ENCODE measurements at regions not wholly inside any gene's neighbourhood (a gene's known extent, or its start where the extent isn't known, plus 50 kb on each side); places are given as distances from the start of the nearest gene placed in this dataset.

DNA sequence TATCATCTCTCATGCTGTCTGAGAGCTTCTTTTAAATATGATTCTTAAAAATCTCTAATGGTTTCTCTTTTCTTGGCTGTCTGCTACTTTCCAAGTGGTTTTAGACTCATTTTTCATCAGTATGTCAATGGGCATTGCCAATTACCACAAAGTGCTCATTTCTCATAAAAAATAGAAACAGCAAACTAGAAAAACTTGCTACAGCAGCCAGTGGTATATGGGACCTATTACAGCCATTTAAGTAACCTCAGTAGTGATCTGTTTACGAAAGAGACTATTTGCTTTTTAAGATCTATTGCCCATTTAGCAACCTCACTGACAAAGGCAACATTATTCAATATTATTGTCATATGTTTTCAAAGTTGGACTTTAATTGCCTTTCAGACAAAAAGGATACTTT is 207.1 kb upstream of the RHOBTB1 start:
- DNase-seq (ENCODE audit: low spot score) = no peak
- Histone ChIP-seq H3K18ac (ENCODE audit: low read length) (no peak overlapping the region), H3K4me3 (ENCODE audit: low read length in 2 of 2) (no peak overlapping the region), H3K4me1 (ENCODE audit: control insufficient read depth in 2 of 2, insufficient read depth in 1 of 2, low read depth in 1 of 2, low read length in 2 of 2) (no peaks in the 10 kb centered on the region), H3K27me3 (ENCODE audit: control insufficient read depth in 3 of 3, insufficient read depth in 3 of 3, low read depth in 1 of 3, low read length in 3 of 3) (no peaks in the 10 kb centered on the region), H3K9me3 (replicated peaks in 1 of 2; ENCODE audit: control insufficient read depth in 2 of 2, insufficient read depth in 1 of 2, low read depth in 1 of 2, low read length in 2 of 2) (no peaks in the 10 kb centered on the region), H3K14ac (ENCODE audit: low read length) (no peak overlapping the region), H3K4me2 (ENCODE audit: insufficient read depth, low read length, poor library complexity, severe bottlenecking) (no peak overlapping the region), H3K36me3 (replicated peaks in 1 of 2; ENCODE audit: control insufficient read depth in 2 of 2, insufficient read depth in 2 of 2, low read length in 2 of 2) (no peaks in the 10 kb centered on the region), H4K8ac (ENCODE audit: low read depth, low read length) (no peak overlapping the region), H3K79me1 (ENCODE audit: low read depth, low read length) (no peaks in the 10 kb centered on the region), H3K27ac (replicated peaks; ENCODE audit: low read length) (no peak overlapping the region), H3K9ac (ENCODE audit: low read depth, low read length, poor library complexity) (no peak overlapping the region), H2AK5ac (ENCODE audit: low read depth, low read length) (no peak overlapping the region), H2BK15ac (ENCODE audit: low read length) (no peak overlapping the region), H3K23ac (ENCODE audit: low read depth, low read length, poor library complexity) (no peak overlapping the region), H3K4ac (ENCODE audit: low read length) (no peak overlapping the region), H2BK12ac (ENCODE audit: low read length) (no peak overlapping the region), H2AFZ (ENCODE audit: low read length) (no peak overlapping the region), H2BK120ac (ENCODE audit: low read depth, low read length) (no peak overlapping the region), H2BK5ac (ENCODE audit: low read length) (no peak overlapping the region), H4K91ac (ENCODE audit: low read depth, low read length, poor library complexity) (no peak overlapping the region)
- no CpG with 5 or more reads among the region's 1 CpG for WGBS, 2 donors (ENCODE audit: extremely low coverage in 2 of 2, insufficient read length in 2 of 2, insufficient replicate concordance in 1 of 2)

GRCh38 chr10:61148451-61148850 is 204.5 kb upstream of the RHOBTB1 start:
- no peak overlapping the region for H3K4me2 ChIP-seq (ENCODE audit: insufficient read depth, low read length, poor library complexity, severe bottlenecking)
- H4K91ac ChIP-seq (ENCODE audit: low read depth, low read length, poor library complexity) = no peak overlapping the region
- no peak overlapping the region for H2BK12ac ChIP-seq (ENCODE audit: low read length)
- H3K23ac ChIP-seq (ENCODE audit: low read depth, low read length, poor library complexity) = no peak overlapping the region
- no peak overlapping the region for H3K27ac ChIP-seq (replicated peaks; ENCODE audit: low read length)
- no peaks in the 10 kb centered on the region for H3K36me3 ChIP-seq (replicated peaks in 1 of 2; ENCODE audit: control insufficient read depth in 2 of 2, insufficient read depth in 2 of 2, low read length in 2 of 2)
- H3K4me1 ChIP-seq (ENCODE audit: control insufficient read depth in 2 of 2, insufficient read depth in 1 of 2, low read depth in 1 of 2, low read length in 2 of 2) = no peaks in the 10 kb centered on the region
- no peak overlapping the region for H2BK120ac ChIP-seq (ENCODE audit: low read depth, low read length)
- H3K9me3 ChIP-seq (replicated peaks in 1 of 2; ENCODE audit: control insufficient read depth in 2 of 2, insufficient read depth in 1 of 2, low read depth in 1 of 2, low read length in 2 of 2) = no peaks in the 10 kb centered on the region
- no peak overlapping the region for H2BK15ac ChIP-seq (ENCODE audit: low read length)
- H2AFZ ChIP-seq (ENCODE audit: low read length) = no peak overlapping the region
- H3K14ac ChIP-seq (ENCODE audit: low read length) = no peak overlapping the region
- no peak overlapping the region for H3K4me3 ChIP-seq (ENCODE audit: low read length in 2 of 2)
- no peak overlapping the region for H3K4ac ChIP-seq (ENCODE audit: low read length)
- H4K8ac ChIP-seq (ENCODE audit: low read depth, low read length) = no peak overlapping the region
- no peak for DNase-seq (ENCODE audit: low spot score)
- H2AK5ac ChIP-seq (ENCODE audit: low read depth, low read length) = no peak overlapping the region
- H2BK5ac ChIP-seq (ENCODE audit: low read length) = no peak overlapping the region
- H3K27me3 ChIP-seq (ENCODE audit: control insufficient read depth in 3 of 3, insufficient read depth in 3 of 3, low read depth in 1 of 3, low read length in 3 of 3) = no peaks in the 10 kb centered on the region
- H3K79me1 ChIP-seq (ENCODE audit: low read depth, low read length) = no peaks in the 10 kb centered on the region
- H3K9ac ChIP-seq (ENCODE audit: low read depth, low read length, poor library complexity) = no peak overlapping the region
- H3K18ac ChIP-seq (ENCODE audit: low read length) = no peak overlapping the region

- Histone ChIP-seq H3K9me3 (replicated peaks in 1 of 2; ENCODE audit: control insufficient read depth in 2 of 2, insufficient read depth in 1 of 2, low read depth in 1 of 2, low read length in 2 of 2) (no peaks in the 10 kb centered on the region), H2AK5ac (ENCODE audit: low read depth, low read length) (no peak overlapping the region), H3K36me3 (replicated peaks in 1 of 2; ENCODE audit: control insufficient read depth in 2 of 2, insufficient read depth in 2 of 2, low read length in 2 of 2) (no peaks in the 10 kb centered on the region), H4K8ac (ENCODE audit: low read depth, low read length) (no peak overlapping the region), H4K91ac (ENCODE audit: low read depth, low read length, poor library complexity) (no peak overlapping the region), H2BK12ac (ENCODE audit: low read length) (no peak overlapping the region), H3K9ac (ENCODE audit: low read depth, low read length, poor library complexity) (no peak overlapping the region), H3K4me2 (ENCODE audit: insufficient read depth, low read length, poor library complexity, severe bottlenecking) (no peak overlapping the region), H2AFZ (ENCODE audit: low read length) (no peak overlapping the region), H3K23ac (ENCODE audit: low read depth, low read length, poor library complexity) (no peak overlapping the region), H3K79me1 (ENCODE audit: low read depth, low read length) (no peaks in the 10 kb centered on the region), H2BK15ac (ENCODE audit: low read length) (no peak overlapping the region), H3K27me3 (ENCODE audit: control insufficient read depth in 3 of 3, insufficient read depth in 3 of 3, low read depth in 1 of 3, low read length in 3 of 3) (no peaks in the 10 kb centered on the region), H3K4me1 (ENCODE audit: control insufficient read depth in 2 of 2, insufficient read depth in 1 of 2, low read depth in 1 of 2, low read length in 2 of 2) (peaks cover 0 to 2% of the 10 kb centered on the region in 2 donors), H3K18ac (ENCODE audit: low read length) (no peak overlapping the region), H2BK120ac (ENCODE audit: low read depth, low read length) (no peak overlapping the region), H2BK5ac (ENCODE audit: low read length) (no peak overlapping the region), H3K14ac (ENCODE audit: low read length) (no peak overlapping the region), H3K27ac (replicated peaks; ENCODE audit: low read length) (no peak overlapping the region), H3K4me3 (ENCODE audit: low read length in 2 of 2) (no peak overlapping the region), H3K4ac (ENCODE audit: low read length) (no peak overlapping the region)
- no peak for DNase-seq (ENCODE audit: low spot score)
- no CpG with 5 or more reads among the region's 1 CpG for WGBS, 2 donors (ENCODE audit: extremely low coverage in 2 of 2, insufficient read length in 2 of 2, insufficient replicate concordance in 1 of 2)
Measured at GRCh38 chr10:61142987-61143386, 199.0 kb upstream of the RHOBTB1 start.

GRCh38 chr10:61140765-61141392 is 196.9 kb upstream of the RHOBTB1 start:
- WGBS, 2 donors (ENCODE audit: extremely low coverage in 2 of 2, insufficient read length in 2 of 2, insufficient replicate concordance in 1 of 2) = no CpG with 5 or more reads among the region's 7 CpGs
- Histone ChIP-seq H3K23ac (ENCODE audit: low read depth, low read length, poor library complexity) (no peak overlapping the region), H3K18ac (ENCODE audit: low read length) (no peak overlapping the region), H3K9me3 (replicated peaks in 1 of 2; ENCODE audit: control insufficient read depth in 2 of 2, insufficient read depth in 1 of 2, low read depth in 1 of 2, low read length in 2 of 2) (no peaks in the 10 kb centered on the region), H3K9ac (ENCODE audit: low read depth, low read length, poor library complexity) (no peak overlapping the region), H2AFZ (ENCODE audit: low read length) (no peak overlapping the region), H2AK5ac (ENCODE audit: low read depth, low read length) (no peak overlapping the region), H3K14ac (ENCODE audit: low read length) (no peak overlapping the region), H3K79me1 (ENCODE audit: low read depth, low read length) (no peaks in the 10 kb centered on the region), H3K4me1 (ENCODE audit: control insufficient read depth in 2 of 2, insufficient read depth in 1 of 2, low read depth in 1 of 2, low read length in 2 of 2) (peaks cover 0 to 2% of the 10 kb centered on the region in 2 donors), H4K91ac (ENCODE audit: low read depth, low read length, poor library complexity) (no peak overlapping the region), H3K4me3 (ENCODE audit: low read length in 2 of 2) (no peak overlapping the region), H2BK120ac (ENCODE audit: low read depth, low read length) (no peak overlapping the region), H2BK5ac (ENCODE audit: low read length) (no peak overlapping the region), H3K4ac (ENCODE audit: low read length) (no peak overlapping the region), H3K27me3 (ENCODE audit: control insufficient read depth in 3 of 3, insufficient read depth in 3 of 3, low read depth in 1 of 3, low read length in 3 of 3) (no peaks in the 10 kb centered on the region), H2BK15ac (ENCODE audit: low read length) (no peak overlapping the region), H4K8ac (ENCODE audit: low read depth, low read length) (no peak overlapping the region), H2BK12ac (ENCODE audit: low read length) (no peak overlapping the region), H3K4me2 (ENCODE audit: insufficient read depth, low read length, poor library complexity, severe bottlenecking) (no peak overlapping the region), H3K36me3 (replicated peaks in 1 of 2; ENCODE audit: control insufficient read depth in 2 of 2, insufficient read depth in 2 of 2, low read length in 2 of 2) (no peaks in the 10 kb centered on the region), H3K27ac (replicated peaks; ENCODE audit: low read length) (no peak overlapping the region)
- DNase-seq (ENCODE audit: low spot score) = no peak
